Activated CD8-positive, alpha-beta memory T cell treated with anti-CD3 and anti-CD28 coated beads for 1 hour (primary cell): ENCODE measurements at regions not wholly inside any gene's neighbourhood (a gene's known extent, or its start where the extent isn't known, plus 50 kb on each side); places are given as distances from the start of the nearest gene placed in this dataset.

Source experiments
- DNase-seq, 2 donors: peaks; one replicate each; pipeline ENCODE4 v3.0.0-alpha.2; 2020; ENCODE audit warnings: low read depth in 1 of 2; ENCODE audit errors: extremely low read depth in 1 of 2

GRCh38 chr1:56235909-56236510 is 343.4 kb downstream of the PLPP3 start:
- DNase-seq = no peak

GRCh38 chr1:56229186-56229585 is 350.2 kb downstream of the PLPP3 start:
- DNase-seq = no peak

- no peak for DNase-seq
These were observed 351.5 kb downstream of the PLPP3 start for GRCh38 chr1:56227886-56228285.

- no peak for DNase-seq
These were observed 352.0 kb downstream of the PLPP3 start for GRCh38 chr1:56227401-56227800.

GRCh38 chr1:56225964-56226815 is 353.2 kb downstream of the PLPP3 start:
- no peak for DNase-seq

- DNase-seq = no peak
These were observed 355.4 kb downstream of the PLPP3 start for GRCh38 chr1:56223968-56224367.

GRCh38 chr1:56222914-56223540 is 356.3 kb downstream of the PLPP3 start:
- no peak for DNase-seq

GRCh38 chr1:56220021-56220420 is 359.3 kb downstream of the PLPP3 start:
- no peak for DNase-seq

- DNase-seq = no peak
These were observed 361.3 kb downstream of the PLPP3 start for GRCh38 chr1:56218023-56218422.

GRCh38 chr1:56216218-56216617 is 363.1 kb downstream of the PLPP3 start:
- no peak for DNase-seq

- no peak for DNase-seq
These were observed 363.6 kb downstream of the PLPP3 start for GRCh38 chr1:56215771-56216170.

- DNase-seq = no peak
These were observed 364.3 kb downstream of the PLPP3 start for GRCh38 chr1:56215086-56215485.

GRCh38 chr1:56213068-56213467 is 366.3 kb downstream of the PLPP3 start:
- no peak for DNase-seq

- no peak for DNase-seq
These were observed 367.2 kb downstream of the PLPP3 start for GRCh38 chr1:56212143-56212542.

GRCh38 chr1:56206391-56206790 is 373.0 kb downstream of the PLPP3 start:
- no peak for DNase-seq

GRCh38 chr1:56204206-56204605 is 375.2 kb downstream of the PLPP3 start:
- DNase-seq = no peak

- DNase-seq = no peak
These were observed 376.4 kb downstream of the PLPP3 start for GRCh38 chr1:56202796-56203492.

GRCh38 chr1:56202186-56202585 is 377.2 kb downstream of the PLPP3 start:
- DNase-seq = no peak

- DNase-seq = no peak
These were observed 378.5 kb downstream of the PLPP3 start for GRCh38 chr1:56200896-56201295.

GRCh38 chr1:56200442-56200841 is 378.9 kb downstream of the PLPP3 start:
- no peak for DNase-seq

- no peak for DNase-seq
These were observed 379.4 kb downstream of the PLPP3 start for GRCh38 chr1:56199956-56200355.
